Liver (tissue), 8 donors: ENCODE measurements at regions not wholly inside any gene's neighbourhood (a gene's known extent, or its start where the extent isn't known, plus 50 kb on each side); places are given as distances from the start of the nearest gene placed in this dataset.

Experiments used
- DNase-seq: peaks from one replicate; pipeline ENCODE4 v3.0.0-alpha.2; 2017; ENCODE audit warnings: low spot score
- H3K27ac ChIP-seq, 2 donors: one replicate each; pipeline ENCODE4 v1.7.0; 2013; ENCODE audit warnings: inconsistent platforms in 2 of 2, low read length in 2 of 2, control low read depth in 1 of 2, low read depth in 1 of 2, mild to moderate bottlenecking in 1 of 2
- H3K27me3 ChIP-seq, 4 donors: one replicate each; pipeline versions ENCODE4 v1.6.1 to v1.7.0; 2013; ENCODE audit warnings: low read length in 3 of 4, inconsistent platforms in 1 of 4, mild to moderate bottlenecking in 1 of 4, moderate library complexity in 1 of 4; ENCODE audit not compliant: control insufficient read depth in 4 of 4, insufficient read depth in 4 of 4
- H3K36me3 ChIP-seq, 4 donors: one replicate each; pipeline versions ENCODE4 v1.6.1 to v1.7.0; 2013; ENCODE audit warnings: low read length in 3 of 4, mild to moderate bottlenecking in 3 of 4, low read depth in 1 of 4, moderate library complexity in 1 of 4; ENCODE audit not compliant: control insufficient read depth in 4 of 4, insufficient read depth in 3 of 4
- H3K4me1 ChIP-seq, 4 donors: one replicate each; pipeline versions ENCODE4 v1.6.1 to v1.7.0; 2013; ENCODE audit warnings: low read length in 3 of 4, mild to moderate bottlenecking in 3 of 4, moderate library complexity in 1 of 4; ENCODE audit not compliant: control insufficient read depth in 4 of 4, insufficient read depth in 4 of 4
- H3K4me3 ChIP-seq, 3 donors: one replicate each; pipeline versions ENCODE4 v1.6.1 to v1.7.0; 2013; ENCODE audit warnings: low read length in 3 of 3, control low read depth in 1 of 3, low read depth in 1 of 3, mild to moderate bottlenecking in 1 of 3
- H3K9ac ChIP-seq, 2 donors: one replicate each; pipeline ENCODE4 v1.7.0; 2013; ENCODE audit warnings: low read length in 2 of 2, mild to moderate bottlenecking in 2 of 2, moderate library complexity in 2 of 2, control low read depth in 1 of 2, low read depth in 1 of 2
- H3K9me3 ChIP-seq, 4 donors: one replicate each; pipeline versions ENCODE4 v1.6.1 to v1.7.0; 2013; ENCODE audit warnings: low read length in 3 of 4; ENCODE audit not compliant: control insufficient read depth in 4 of 4
- ATF3 ChIP-seq: IDR thresholded peaks from 2 replicates; pipeline ENCODE4 v1.6.1; 2016; ENCODE audit warnings: antibody characterized with exemption
- EGR1 ChIP-seq, 2 donors: IDR thresholded peaks; 2 replicates each; pipeline ENCODE4 v1.6.1; 2016 to 2018; ENCODE audit warnings: antibody characterized with exemption in 2 of 2, low read depth in 2 of 2
- FOXA1 ChIP-seq: IDR thresholded peaks from 2 replicates; pipeline ENCODE4 v1.6.1; 2016; ENCODE audit warnings: antibody characterized with exemption
- FOXA2 ChIP-seq: IDR thresholded peaks from 2 replicates; pipeline ENCODE4 v1.6.1; 2016; ENCODE audit warnings: antibody characterized with exemption
- GABPA ChIP-seq, 2 donors: IDR thresholded peaks in 1 of 2; conservative IDR thresholded peaks in 1 of 2; 2 replicates each; pipeline ENCODE4 v1.6.1; 2016; ENCODE audit warnings: antibody characterized with exemption in 2 of 2, mild to moderate bottlenecking in 1 of 2, moderate library complexity in 1 of 2
- HNF4A ChIP-seq, 2 donors: conservative IDR thresholded peaks; 2 replicates each; pipeline ENCODE4 v1.6.1; 2016; ENCODE audit warnings: antibody characterized with exemption in 2 of 2, mild to moderate bottlenecking in 2 of 2
- HNF4G ChIP-seq: IDR thresholded peaks from 2 replicates; pipeline ENCODE4 v1.6.1; 2016; ENCODE audit warnings: antibody characterized with exemption
- MAX ChIP-seq: IDR thresholded peaks from 2 replicates; pipeline ENCODE4 v1.6.1; 2016; ENCODE audit warnings: antibody characterized with exemption
- NR2F2 ChIP-seq: IDR thresholded peaks from 2 replicates; pipeline ENCODE4 v1.6.1; 2016; ENCODE audit warnings: antibody characterized with exemption
- RAD21 ChIP-seq, 2 donors: IDR thresholded peaks; 2 replicates each; pipeline ENCODE4 v1.6.1; 2016; ENCODE audit warnings: antibody characterized with exemption in 2 of 2, mild to moderate bottlenecking in 2 of 2
- REST ChIP-seq: IDR thresholded peaks from 2 replicates; pipeline ENCODE4 v1.6.1; 2016; ENCODE audit warnings: antibody characterized with exemption, mild to moderate bottlenecking
- RXRA ChIP-seq, 2 donors: IDR thresholded peaks; 2 replicates each; pipeline ENCODE4 v1.6.1; 2017 to 2018; ENCODE audit warnings: antibody characterized with exemption in 2 of 2, mild to moderate bottlenecking in 1 of 2
- SP1 ChIP-seq: IDR thresholded peaks from 2 replicates; pipeline ENCODE4 v1.6.1; 2018; ENCODE audit warnings: antibody characterized with exemption, mild to moderate bottlenecking
- TAF1 ChIP-seq: conservative IDR thresholded peaks from 2 replicates; pipeline ENCODE4 v1.6.1; 2016; ENCODE audit warnings: antibody characterized with exemption, mild to moderate bottlenecking
- YY1 ChIP-seq: IDR thresholded peaks from 2 replicates; pipeline ENCODE4 v1.6.1; 2016; ENCODE audit warnings: antibody characterized with exemption, mild to moderate bottlenecking
- ZBTB33 ChIP-seq: IDR thresholded peaks from 2 replicates; pipeline ENCODE4 v1.6.1; 2016; ENCODE audit warnings: antibody characterized with exemption
- WGBS: extraction: QIAGEN DNeasy Blood & Tissue Kit; methylation state at CpG from one replicate; pipeline ENCODE4 v1.1.7; 2013; 5-methylcytosine and 5-hydroxymethylcytosine counted together
- TF ChIP-seq, protein P1 (sequence below): fragments of 150-350 bp; IDR thresholded peaks from 2 replicates; pipeline ENCODE4 v1.5.1; 2017; ENCODE audit warnings: improper control_type of control experiment, low read depth, low read length; ENCODE audit not compliant: missing input control
- donor health status: healthy.
- donor health status: healthy.
- donor health status: healthy.
- donor health status: healthy.
- donor health status: healthy.

- no peaks in the 10 kb centered on the region for H3K27me3 ChIP-seq
- TF ChIP-seq REST (no peak), YY1 (no peak), ATF3 (no peak), MAX (no peak), GABPA (IDR thresholded peaks at IDR 0.05 in 1 of 2, conservative IDR thresholded peaks at IDR 0.05 in 1 of 2) (no peak), ZBTB33 (no peak), EGR1 (IDR thresholded peaks at IDR 0.05; ENCODE audit: low read depth in 2 of 2) (no peak), HNF4A (conservative IDR thresholded peaks at IDR 0.05) (no peak), FOXA1 (no peak), RAD21 (IDR thresholded peaks at IDR 0.05) (no peak), HNF4G (no peak), FOXA2 (no peak), TAF1 (no peak), SP1 (no peak), RXRA (IDR thresholded peaks at IDR 0.05) (no peak), NR2F2 (no peak)
- TF ChIP-seq, protein P1, sequence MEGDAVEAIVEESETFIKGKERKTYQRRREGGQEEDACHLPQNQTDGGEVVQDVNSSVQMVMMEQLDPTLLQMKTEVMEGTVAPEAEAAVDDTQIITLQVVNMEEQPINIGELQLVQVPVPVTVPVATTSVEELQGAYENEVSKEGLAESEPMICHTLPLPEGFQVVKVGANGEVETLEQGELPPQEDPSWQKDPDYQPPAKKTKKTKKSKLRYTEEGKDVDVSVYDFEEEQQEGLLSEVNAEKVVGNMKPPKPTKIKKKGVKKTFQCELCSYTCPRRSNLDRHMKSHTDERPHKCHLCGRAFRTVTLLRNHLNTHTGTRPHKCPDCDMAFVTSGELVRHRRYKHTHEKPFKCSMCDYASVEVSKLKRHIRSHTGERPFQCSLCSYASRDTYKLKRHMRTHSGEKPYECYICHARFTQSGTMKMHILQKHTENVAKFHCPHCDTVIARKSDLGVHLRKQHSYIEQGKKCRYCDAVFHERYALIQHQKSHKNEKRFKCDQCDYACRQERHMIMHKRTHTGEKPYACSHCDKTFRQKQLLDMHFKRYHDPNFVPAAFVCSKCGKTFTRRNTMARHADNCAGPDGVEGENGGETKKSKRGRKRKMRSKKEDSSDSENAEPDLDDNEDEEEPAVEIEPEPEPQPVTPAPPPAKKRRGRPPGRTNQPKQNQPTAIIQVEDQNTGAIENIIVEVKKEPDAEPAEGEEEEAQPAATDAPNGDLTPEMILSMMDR = no peak
- peaks cover 0 to 6% (median 3%) of the 10 kb centered on the region in 4 donors for H3K4me1 ChIP-seq
- DNase-seq = no peak
- H3K36me3 ChIP-seq = no peaks in the 10 kb centered on the region
- WGBS = 92% methylated on average over 14 of the region's 14 CpGs
- H3K9ac ChIP-seq = no peak overlapping the region
- no peaks in the 10 kb centered on the region for H3K9me3 ChIP-seq
- H3K4me3 ChIP-seq = no peak overlapping the region
- no peak overlapping the region for H3K27ac ChIP-seq
Observed at GRCh38 chr2:101624706-101625332, 72.7 kb upstream of the MAP4K4 start.
